Type B pancreatic cell (in vitro differentiated cells): ENCODE measurements at regions not wholly inside any gene's neighbourhood (a gene's known extent, or its start where the extent isn't known, plus 50 kb on each side); places are given as distances from the start of the nearest gene placed in this dataset.
"Not testable (repeated sequence)": the region's sequence is repeated elsewhere in the genome, so short reads cannot be mapped to it uniquely, and the experiment has no call there.

Source experiments
- DNase-seq: peaks from one replicate; pipeline ENCODE4 v3.0.0; 2021; ENCODE audit warnings: mixed read lengths; ENCODE audit not compliant: unreplicated experiment; ENCODE audit errors: extremely low spot score
- H3K27ac Mint-ChIP-seq: 2 replicates; pipeline ENCODE4 v1.8.0; 2021; ENCODE audit warnings: mild to moderate bottlenecking, mixed read lengths
- H3K27me3 Mint-ChIP-seq: 2 replicates; pipeline ENCODE4 v1.8.0; 2021; ENCODE audit warnings: mixed read lengths
- H3K36me3 Mint-ChIP-seq: 2 replicates; pipeline ENCODE4 v1.8.0; 2021; ENCODE audit warnings: mixed read lengths
- H3K4me1 Mint-ChIP-seq: one replicate; pipeline ENCODE4 v1.8.0; 2021; ENCODE audit warnings: mixed read lengths; ENCODE audit not compliant: unreplicated experiment
- H3K4me3 Mint-ChIP-seq: 2 replicates; pipeline ENCODE4 v1.8.0; 2021; ENCODE audit warnings: mild to moderate bottlenecking, mixed read lengths
- H3K9me3 Mint-ChIP-seq: 2 replicates; pipeline ENCODE4 v1.8.0; 2021; ENCODE audit warnings: mixed read lengths
- CTCF ChIP-seq: fragments of 200-600 bp; sonication (generic); conservative IDR thresholded peaks from 2 replicates; pipeline ENCODE4 v1.5.0; 2021; ENCODE audit warnings: antibody characterized with exemption, mild to moderate bottlenecking

GRCh38 chr6:163738725-163739407, 324.3 kb downstream of the QKI start:
- peaks cover 5% of the 10 kb centered on the region for H3K9me3 Mint-ChIP-seq
- TF ChIP-seq CTCF = no peak
- H3K27ac Mint-ChIP-seq = no peak overlapping the region
- H3K4me3 Mint-ChIP-seq = no peak overlapping the region
- no peak for DNase-seq
- H3K27me3 Mint-ChIP-seq = peaks cover 4% of the 10 kb centered on the region
- no peaks in the 10 kb centered on the region for H3K36me3 Mint-ChIP-seq
- no peaks in the 10 kb centered on the region for H3K4me1 Mint-ChIP-seq

GRCh38 chr6:163738304-163738703, 323.8 kb downstream of the QKI start:
- peaks cover 5% of the 10 kb centered on the region for H3K9me3 Mint-ChIP-seq
- no peaks in the 10 kb centered on the region for H3K36me3 Mint-ChIP-seq
- DNase-seq = no peak

GRCh38 chr6:163735076-163735475, 320.6 kb downstream of the QKI start:
- H3K9me3 Mint-ChIP-seq = peaks cover 5% of the 10 kb centered on the region
- no peak overlapping the region for H3K27ac Mint-ChIP-seq
- H3K27me3 Mint-ChIP-seq = peaks cover 7% of the 10 kb centered on the region
- DNase-seq = no peak
- no peak overlapping the region for H3K4me3 Mint-ChIP-seq
- H3K36me3 Mint-ChIP-seq = no peaks in the 10 kb centered on the region
- peaks cover 4% of the 10 kb centered on the region for H3K4me1 Mint-ChIP-seq
- TF ChIP-seq CTCF = no peak

More at GRCh38 chr6:163738304-163738703, 323.8 kb downstream of the QKI start:
- Mint-ChIP-seq H3K4me1 (no peaks in the 10 kb centered on the region), H3K4me3 (no peak overlapping the region), H3K27me3 (peaks cover 4% of the 10 kb centered on the region), H3K27ac (no peak overlapping the region)
- no peak for TF ChIP-seq CTCF

GRCh38 chr6:163733061-163733460, 318.5 kb downstream of the QKI start:
- Mint-ChIP-seq H3K27me3 (peaks cover 13% of the 10 kb centered on the region), H3K4me3 (no peak overlapping the region), H3K9me3 (no peaks in the 10 kb centered on the region), H3K36me3 (no peaks in the 10 kb centered on the region), H3K4me1 (peaks cover 11% of the 10 kb centered on the region), H3K27ac (no peak overlapping the region)
- no peak for DNase-seq
- TF ChIP-seq CTCF = no peak

GRCh38 chr6:163732479-163732878, 318.0 kb downstream of the QKI start:
- no peak overlapping the region for H3K4me3 Mint-ChIP-seq
- H3K4me1 Mint-ChIP-seq = peaks cover 11% of the 10 kb centered on the region
- no peak for TF ChIP-seq CTCF
- H3K27me3 Mint-ChIP-seq = peaks cover 13% of the 10 kb centered on the region
- no peak overlapping the region for H3K27ac Mint-ChIP-seq
- H3K36me3 Mint-ChIP-seq = no peaks in the 10 kb centered on the region
- DNase-seq = no peak
- no peaks in the 10 kb centered on the region for H3K9me3 Mint-ChIP-seq

GRCh38 chr6:163732014-163732351, 317.5 kb downstream of the QKI start:
- H3K27ac Mint-ChIP-seq, H3K36me3 Mint-ChIP-seq, H3K4me3 Mint-ChIP-seq: not testable (repeated sequence)

More at GRCh38 chr6:163732014-163732351, 317.5 kb downstream of the QKI start:
- peaks cover 11% of the 10 kb centered on the region for H3K4me1 Mint-ChIP-seq
- peaks cover 13% of the 10 kb centered on the region for H3K27me3 Mint-ChIP-seq
- not testable (repeated sequence) for DNase-seq, H3K9me3 Mint-ChIP-seq
